GM18858 (cell line): ENCODE measurements at regions not wholly inside any gene's neighbourhood (a gene's known extent, or its start where the extent isn't known, plus 50 kb on each side); places are given as distances from the start of the nearest gene placed in this dataset.

ENCODE experiments used
- ATAC-seq: cut with Tn5 transposase; IDR thresholded peaks from one replicate; pipeline ENCODE4 v1.9.1; 2021; ENCODE audit not compliant: unreplicated experiment

DNA sequence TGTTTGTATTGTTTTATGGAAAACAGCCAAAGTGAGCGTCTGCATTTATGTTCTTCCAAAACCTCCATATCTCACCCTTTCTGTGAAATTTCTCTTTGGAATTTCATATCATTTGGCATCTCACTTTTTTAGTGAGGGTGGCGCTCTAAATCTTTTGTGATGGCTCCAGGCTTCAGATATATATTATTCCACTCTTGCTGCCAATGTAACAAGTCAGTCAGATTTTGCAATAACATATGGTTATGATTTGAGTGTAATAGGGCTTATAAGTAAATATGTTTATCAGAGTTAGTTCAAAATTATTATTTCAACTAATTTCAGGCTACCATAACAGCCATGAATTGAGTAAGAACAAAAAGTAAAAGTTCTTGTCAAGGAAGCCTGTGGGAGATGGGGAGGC is 314.7 kb downstream of the PDGFC start:
- ATAC-seq = no peak

DNA sequence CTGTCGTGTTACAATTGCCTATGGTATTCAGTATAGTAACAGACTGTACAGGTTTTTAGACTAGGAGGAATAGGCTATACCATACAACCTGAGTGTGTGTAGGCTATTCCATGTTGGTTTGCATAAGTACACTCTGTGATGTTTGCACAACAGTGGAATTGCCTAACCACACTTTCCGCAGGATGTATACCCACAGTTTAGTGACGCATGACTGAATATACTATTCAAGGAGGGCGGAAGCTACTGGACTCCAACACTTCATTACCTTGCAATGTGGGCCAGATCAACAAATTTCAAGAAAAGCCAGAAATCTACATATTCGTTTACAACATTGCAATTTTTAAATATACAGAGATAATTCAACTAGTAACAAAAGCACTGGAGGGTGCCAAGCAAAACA is 317.2 kb downstream of the PDGFC start:
- ATAC-seq = no peak

DNA sequence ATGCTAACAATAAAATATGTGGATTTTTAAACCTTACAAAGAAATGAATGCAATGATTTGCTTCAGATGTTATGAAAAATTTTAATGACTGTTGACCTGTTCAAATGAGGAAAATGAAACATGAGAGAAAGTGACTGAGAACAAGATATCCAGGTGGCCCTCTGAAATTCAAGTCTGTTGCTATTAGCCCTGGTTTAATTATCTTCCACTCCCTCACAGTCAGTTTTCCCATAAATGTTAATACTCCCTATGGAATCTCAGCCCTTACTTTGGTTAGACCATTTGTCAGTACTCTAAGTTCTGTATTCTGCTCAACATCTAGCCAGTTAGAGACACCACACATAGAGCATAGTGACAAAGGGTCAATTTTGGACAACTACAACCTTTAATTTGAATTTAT is 327.8 kb downstream of the PDGFC start:
- ATAC-seq = no peak

- no peak for ATAC-seq
Measured at GRCh38 chr4:156642161-156642560, 329.4 kb downstream of the PDGFC start.

DNA sequence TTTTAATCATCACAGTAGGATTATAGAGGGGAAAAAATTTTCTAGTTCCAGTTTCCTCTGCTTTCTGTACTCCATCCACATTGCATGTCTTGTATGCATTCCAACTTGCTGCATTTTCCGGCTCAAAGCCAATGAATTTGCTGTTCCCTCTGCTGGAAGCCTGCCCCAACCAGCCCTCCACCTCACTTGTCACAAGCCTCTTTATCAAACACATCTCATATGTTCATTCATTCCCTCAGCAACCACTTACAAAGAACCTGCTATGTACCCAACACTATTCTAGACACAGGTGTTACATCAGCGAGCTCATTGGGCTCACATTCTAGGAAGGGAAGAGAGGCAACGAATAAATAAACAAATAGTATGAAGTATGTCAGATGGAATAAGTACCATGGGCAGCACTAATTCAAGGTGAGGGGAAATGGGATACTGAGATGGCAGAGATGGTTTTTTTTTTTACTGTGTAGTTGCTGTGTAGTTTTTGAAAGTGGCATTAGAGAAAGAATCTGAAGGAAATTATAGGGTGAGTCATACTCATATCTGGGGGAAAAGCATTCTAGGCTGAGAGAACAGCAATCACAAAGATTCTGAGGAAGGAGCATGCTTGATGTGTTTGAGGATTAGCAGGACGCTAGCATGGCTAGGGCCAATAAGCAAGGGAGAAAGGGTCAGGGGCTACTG is 332.5 kb downstream of the PDGFC start:
- no peak for ATAC-seq

DNA sequence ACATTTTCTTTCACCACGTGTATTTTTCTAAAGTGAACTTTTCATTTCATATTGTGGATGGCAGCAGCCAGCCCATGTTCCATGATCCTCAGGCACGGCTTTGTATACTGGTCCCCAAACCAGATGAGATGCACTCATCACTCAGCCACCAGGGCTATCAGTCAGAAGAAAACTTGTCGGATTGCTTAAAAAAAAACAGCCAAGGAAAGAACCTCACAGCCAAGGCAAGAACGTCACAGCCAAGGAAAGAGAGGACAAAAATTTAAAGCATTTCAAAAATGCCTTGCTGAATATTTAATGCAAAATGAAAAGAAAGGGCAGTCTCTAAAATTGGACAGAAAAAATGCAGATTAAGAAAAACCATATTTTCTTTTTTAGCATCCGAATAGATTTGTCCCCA is 333.3 kb downstream of the PDGFC start:
- ATAC-seq = no peak

GRCh38 chr4:156636381-156636780 is 335.2 kb downstream of the PDGFC start:
- no peak for ATAC-seq

- ATAC-seq = no peak
Measured at GRCh38 chr4:156635051-156635450, 336.5 kb downstream of the PDGFC start.

- ATAC-seq = no peak
Measured at GRCh38 chr4:156634612-156635011, 337.0 kb downstream of the PDGFC start.

GRCh38 chr4:156633847-156634246 is 337.8 kb downstream of the PDGFC start:
- ATAC-seq = no peak

GRCh38 chr4:156628858-156629257 is 342.7 kb downstream of the PDGFC start:
- ATAC-seq = no peak

DNA sequence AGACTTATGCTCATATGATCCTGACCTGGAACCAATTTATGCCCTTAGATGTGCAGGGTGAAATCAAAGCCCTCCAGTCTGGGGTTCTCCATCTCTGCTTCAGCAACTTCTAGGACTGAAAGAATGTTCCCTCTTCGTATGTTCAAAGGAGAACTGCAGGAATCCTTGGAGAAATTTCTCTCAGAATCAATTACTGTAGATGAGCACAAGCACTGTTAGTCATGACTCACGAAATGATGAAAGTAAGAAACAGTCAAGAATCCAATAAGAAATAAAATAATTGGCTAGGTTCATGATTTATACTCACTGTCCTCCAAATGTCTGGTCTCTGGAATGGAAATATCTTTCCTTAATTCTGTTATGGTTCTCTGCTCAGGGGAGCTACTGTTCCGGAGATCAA is 348.2 kb downstream of the PDGFC start:
- ATAC-seq = no peak

GRCh38 chr4:156620786-156621185 is 350.8 kb downstream of the PDGFC start:
- no peak for ATAC-seq

DNA sequence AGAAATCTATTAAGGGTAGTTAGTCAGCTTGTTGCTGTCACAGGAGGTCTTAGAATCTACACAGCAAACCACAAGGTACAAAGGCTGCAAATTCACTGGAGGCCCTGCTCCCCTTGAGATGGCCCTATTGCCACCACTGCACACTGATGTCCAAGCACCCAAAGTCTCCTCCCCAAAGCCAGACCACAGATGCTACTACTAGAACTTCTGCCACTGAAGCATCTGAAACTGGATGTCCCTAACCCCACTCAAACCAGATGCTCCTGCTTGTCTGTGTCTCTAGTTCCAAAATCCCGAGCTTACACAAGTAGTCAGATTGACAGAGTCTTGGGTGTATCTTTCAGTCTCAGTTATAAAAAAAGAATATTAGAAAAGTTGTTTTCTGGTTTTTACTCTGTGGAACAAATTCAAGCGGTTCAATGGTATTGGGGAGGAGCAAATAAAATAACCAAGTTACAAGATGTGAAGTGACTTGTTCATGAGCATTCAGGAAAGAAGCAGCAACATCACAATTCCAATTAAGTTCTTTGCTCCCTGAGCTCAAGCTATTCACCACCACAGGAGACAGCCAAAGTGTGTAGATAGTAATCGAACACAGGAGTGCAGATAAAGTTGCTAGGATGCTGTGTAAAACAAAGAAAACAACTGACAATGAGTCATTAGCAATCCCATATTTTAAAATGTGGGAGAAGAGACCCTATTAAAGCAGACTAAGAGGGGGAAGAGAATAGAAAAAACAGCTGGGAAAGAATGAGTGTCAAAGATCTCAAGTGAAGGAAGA is 352.3 kb downstream of the PDGFC start:
- ATAC-seq = no peak

GRCh38 chr4:156615066-156615531 is 356.5 kb downstream of the PDGFC start:
- ATAC-seq = no peak

DNA sequence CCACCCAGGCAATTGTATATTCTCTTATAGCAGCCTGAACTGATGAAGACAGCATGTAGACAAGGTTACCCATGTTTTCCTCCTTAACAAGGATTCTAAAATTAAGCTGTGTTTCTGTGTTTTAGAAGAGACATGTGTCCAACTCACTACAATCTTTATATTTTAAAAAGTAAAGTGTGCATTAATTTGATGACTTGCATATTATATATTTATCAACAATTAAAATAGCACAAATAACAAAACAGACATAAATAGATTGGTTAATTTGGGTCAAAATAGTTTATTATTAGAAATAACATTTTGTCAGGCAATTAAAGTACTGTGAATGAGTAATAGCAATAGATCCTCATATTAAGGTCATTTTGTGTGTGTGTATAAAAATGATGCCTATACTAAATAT is 357.1 kb downstream of the PDGFC start:
- ATAC-seq = no peak

DNA sequence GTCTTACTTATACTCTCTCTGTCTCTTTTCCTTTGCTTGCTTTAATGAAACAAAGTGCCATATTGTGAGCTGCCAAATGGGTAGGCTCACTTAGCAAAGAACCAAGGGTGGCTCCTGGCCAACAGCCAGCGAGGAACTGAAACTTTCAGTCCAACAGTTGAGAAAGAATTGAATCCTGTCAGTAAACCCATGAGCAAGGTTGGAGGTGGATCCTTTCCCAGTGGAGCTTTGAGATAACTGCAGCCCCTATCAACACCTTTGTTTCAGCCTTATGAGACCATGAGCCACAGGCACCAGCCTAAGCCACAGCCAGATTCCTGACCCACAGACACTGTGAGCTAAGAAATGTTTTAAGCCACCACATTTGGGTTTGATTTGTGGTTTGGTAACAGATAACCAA is 362.2 kb downstream of the PDGFC start:
- no peak for ATAC-seq

DNA sequence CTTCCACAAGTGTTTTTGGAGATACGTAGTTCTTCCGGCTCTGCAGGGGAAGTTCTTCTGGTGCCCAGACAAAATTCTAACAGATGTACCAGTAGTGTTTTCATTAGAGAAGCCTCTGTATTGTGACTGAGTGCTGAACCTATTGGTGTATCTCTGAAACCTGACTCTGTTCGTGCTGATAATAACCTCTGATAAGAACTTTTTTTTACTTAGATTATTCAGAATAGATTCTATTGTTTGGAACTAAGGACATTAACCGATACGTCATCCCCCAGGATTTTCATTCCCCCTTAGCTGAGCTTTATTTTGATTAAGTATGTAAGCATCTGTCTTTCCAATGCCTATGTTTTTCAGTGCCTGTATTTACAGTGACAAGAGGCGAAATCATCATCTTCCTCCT is 362.9 kb downstream of the PDGFC start:
- no peak for ATAC-seq

GRCh38 chr4:156607478-156607857 is 364.1 kb downstream of the PDGFC start:
- ATAC-seq = no peak

DNA sequence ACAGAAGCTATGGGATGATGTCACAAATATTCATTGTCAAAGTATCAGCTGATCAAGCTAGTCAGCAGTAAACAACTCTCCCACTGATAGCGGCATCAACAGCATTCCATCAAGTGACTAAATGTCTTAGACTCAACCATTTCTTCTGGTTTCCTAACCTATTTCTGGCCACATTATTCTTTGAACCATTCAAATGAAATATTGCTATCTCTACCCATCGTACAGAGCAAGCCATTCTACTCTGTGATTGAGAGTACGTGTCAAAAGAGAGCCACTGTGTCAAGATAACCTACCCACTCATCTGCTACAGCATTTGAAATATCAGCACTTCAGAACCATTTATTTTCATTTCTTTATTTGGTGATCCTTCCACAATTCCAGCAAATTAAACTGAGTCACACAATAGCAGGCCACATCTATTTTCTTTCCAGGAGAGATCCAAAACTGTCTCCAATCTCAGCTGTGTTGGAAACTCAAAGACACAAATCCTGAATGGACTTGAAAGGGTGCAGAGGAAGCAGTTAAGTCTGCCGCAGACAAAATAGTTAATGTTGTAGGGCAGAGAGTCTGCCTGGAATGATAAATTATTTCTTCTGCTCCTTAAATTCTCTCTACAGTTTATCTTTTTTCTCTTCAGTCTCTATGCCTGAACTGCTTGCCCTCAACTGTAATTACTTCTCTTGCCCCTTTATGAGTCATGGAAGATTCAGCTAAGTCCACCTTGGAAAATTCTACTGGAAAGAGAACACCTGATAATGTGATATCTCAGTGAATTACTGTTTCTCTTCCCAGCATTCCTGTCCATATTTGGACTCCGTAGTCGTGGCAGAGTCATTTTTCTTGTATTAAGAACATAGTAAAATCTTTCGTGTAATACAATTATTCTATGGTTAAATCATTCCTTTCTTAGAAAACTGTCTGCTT is 364.8 kb downstream of the PDGFC start:
- no peak for ATAC-seq

- no peak for ATAC-seq
Measured at GRCh38 chr4:156598138-156598681, 373.4 kb downstream of the PDGFC start.
